ENCODE measurements at regions not wholly inside any gene's neighbourhood (a gene's known extent, or its start where the extent isn't known, plus 50 kb on each side); places are given as distances from the start of the nearest gene placed in this dataset.
"Not testable (repeated sequence)": the region's sequence is repeated elsewhere in the genome, so short reads cannot be mapped to it uniquely, and the experiment has no call there.

- no peak for DNase-seq
Measured at GRCh38 chr6:792662-793061, 99.7 kb upstream of the EXOC2 start.

DNA sequence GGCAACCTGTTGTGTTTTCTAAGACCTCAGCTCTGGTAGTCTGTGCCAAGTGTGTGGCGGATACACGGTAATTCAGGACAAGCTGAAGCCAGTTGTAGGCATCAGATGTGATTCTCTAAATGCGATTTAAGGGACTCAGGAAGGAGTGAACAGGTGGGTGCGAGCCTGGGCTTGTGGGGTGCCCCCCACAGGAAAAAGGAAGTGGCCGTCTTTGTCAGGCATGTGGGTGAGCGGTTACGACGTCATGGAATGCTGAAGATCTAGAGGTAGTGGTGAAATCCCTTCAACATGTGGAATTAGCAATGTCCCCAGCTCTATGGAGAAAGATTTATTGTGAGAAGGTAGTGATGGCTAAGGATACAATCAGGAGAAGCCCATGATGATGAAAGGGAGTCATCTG, 95.1 kb upstream of the EXOC2 start:
- no peak for DNase-seq

DNA sequence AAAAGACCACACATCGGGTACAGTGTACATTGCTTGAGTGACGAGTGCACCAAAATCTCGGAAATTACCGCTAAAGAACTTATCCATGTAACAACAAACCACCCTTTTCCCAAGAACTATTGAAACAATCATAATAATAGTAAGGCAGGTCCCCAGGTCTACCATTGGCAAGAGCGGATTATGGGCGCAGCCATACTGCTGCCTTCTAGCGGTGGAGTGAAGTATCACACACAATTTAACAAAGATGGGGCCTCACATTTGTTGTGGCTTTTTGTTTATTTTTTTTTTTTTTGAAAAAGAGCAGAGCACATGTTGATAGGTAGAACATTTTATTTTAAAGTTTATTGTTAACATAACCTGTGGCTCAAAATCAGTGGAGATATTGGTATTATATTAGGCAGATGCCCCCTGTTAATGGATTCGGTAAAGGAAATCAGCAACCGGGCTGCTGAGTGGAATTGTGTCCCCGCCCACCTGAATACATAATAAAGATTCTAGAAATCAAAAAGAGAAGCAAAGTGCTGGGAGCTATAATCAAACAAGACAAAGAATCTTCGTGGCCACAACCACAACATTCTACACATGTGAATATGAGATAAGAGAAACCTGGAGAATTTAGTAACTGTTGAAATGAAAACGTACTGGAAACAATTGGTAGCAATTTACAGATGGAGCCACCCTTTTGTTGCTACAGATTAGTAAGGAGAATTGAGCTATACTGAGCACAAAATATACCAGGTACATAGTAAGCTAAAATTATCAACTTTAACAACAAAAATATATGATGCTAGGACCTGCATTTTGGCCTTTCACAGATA, 94.2 kb upstream of the EXOC2 start:
- DNase-seq = peak; percentile 43 to 50

- DNase-seq = no peak
Measured at GRCh38 chr6:783966-784735, 91.2 kb upstream of the EXOC2 start.

GRCh38 chr6:782141-782540, 89.2 kb upstream of the EXOC2 start:
- DNase-seq = no peak

GRCh38 chr6:781350-781961, 88.5 kb upstream of the EXOC2 start:
- no peak for DNase-seq

DNA sequence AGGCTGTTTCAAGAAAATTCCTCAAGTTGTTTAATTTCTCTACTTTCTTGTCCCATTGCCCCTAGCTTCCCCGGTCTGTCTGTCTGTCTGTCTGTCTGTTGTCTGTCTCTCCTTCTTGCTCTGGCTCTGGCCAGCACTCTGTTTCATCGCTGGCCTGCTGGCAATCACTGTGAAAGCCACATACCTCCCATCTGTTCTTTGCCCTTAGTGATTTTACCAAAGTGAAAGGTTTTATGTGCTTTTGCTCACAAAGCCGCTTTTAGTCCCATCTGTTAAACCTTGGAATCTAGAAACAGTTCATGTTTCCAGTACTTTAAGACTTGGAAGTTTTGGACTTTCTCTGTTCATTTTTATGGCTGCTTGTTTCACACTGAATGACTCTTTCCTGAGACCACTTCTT, 87.8 kb upstream of the EXOC2 start:
- no peak for DNase-seq

DNA sequence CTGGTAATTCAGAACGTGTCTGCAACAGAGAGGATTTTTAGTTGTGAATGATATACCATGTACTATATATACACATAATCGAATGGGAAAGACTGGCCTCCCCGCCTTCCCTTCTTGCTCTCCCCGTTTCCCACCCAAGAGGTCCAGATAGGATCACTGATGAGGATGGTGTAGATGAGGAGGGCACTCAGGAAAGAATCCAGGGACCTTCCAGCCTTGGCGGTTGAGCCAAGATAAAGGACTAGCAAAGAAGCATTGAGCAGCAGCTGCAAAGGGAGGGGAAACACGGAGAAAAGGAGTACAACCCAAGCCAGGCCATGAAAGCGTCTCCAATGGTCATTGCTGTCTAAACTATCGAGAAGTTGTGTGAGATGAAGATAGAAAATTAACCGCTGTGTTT, 84.0 kb upstream of the EXOC2 start:
- no peak for DNase-seq

- no peak for DNase-seq
Measured at GRCh38 chr6:776528-776931, 83.6 kb upstream of the EXOC2 start.

GRCh38 chr6:775863-776262, 82.9 kb upstream of the EXOC2 start:
- DNase-seq = no peak

GRCh38 chr6:771683-772082, 78.7 kb upstream of the EXOC2 start:
- DNase-seq = not testable (repeated sequence)

GRCh38 chr6:767755-768512, 75.0 kb upstream of the EXOC2 start:
- DNase-seq = no peak

GRCh38 chr6:766625-767024, 73.7 kb upstream of the EXOC2 start:
- DNase-seq = no peak

GRCh38 chr6:761997-762396, 69.1 kb upstream of the EXOC2 start:
- DNase-seq = no peak

DNA sequence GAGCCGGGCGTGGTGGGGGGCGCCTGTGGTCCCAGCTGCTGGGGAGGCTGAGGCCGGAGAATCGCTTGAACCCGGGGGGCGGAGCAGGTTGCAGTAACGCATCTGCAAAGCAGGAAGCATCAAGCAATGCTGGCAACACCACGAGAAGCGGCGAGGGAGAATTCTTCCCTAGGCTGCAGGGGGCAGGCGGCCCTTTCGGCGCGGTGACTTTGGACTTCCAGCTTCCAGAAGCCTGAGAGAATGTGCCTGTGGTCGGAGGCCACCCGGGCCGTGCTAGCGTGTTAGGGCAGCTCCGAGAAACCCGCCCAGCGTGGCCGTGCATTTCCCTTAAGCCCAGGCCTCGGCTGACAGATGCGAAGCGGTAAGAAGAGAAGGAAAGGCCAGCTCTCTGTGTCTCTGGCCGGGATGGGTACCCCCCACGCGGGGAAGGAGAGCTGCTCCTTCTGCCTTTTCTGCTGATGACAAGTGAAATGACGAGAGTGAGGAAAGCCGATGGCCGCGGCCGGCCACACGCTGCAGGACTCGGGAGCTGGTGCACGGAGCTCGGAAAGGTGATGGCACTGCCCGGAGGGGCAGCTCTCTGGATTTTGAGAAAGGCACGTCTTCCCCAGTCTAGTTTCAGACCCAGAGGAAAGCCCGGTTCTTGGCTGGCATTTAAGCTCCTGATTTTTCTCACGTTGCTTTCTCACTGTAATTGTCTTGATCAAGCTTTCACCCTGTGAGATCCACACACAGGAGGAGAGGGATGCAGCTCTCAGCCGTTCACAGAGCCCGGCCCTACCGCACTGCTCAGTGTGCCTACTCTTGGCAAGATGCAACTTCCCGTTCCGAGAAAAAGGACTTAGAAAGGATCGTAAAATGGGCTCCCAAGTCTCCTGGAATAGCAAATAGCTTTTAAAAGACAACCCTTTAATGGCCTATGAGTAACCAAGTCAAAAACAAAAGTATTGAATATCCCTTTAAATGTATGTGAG, 68.3 kb upstream of the EXOC2 start:
- DNase-seq = no peak

- no peak for DNase-seq
Measured at GRCh38 chr6:759729-760128, 66.8 kb upstream of the EXOC2 start.

GRCh38 chr6:756224-756623, 63.3 kb upstream of the EXOC2 start:
- DNase-seq = no peak

GRCh38 chr6:754202-754601, 61.3 kb upstream of the EXOC2 start:
- DNase-seq = no peak

DNA sequence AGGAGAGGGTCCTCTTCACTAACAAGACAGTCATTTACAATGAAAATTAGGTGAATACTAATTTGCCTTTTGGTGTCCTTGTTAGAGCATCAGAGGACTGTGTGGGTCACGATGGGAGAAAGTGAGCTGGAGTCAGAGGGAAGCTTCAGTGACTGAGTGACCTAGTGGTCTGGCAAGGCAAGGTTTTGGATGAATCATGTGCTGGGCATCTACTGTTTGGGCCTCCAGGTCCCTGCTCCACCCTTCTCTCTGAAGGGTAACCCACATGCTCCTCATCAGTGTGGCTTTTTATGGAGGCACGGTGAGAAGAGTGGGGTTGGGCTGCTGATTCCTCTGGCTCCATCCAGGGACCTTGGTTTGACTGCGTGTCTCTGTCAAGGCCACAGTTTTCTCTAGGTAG, 60.5 kb upstream of the EXOC2 start:
- no peak for DNase-seq

GRCh38 chr6:752438-752837, 59.5 kb upstream of the EXOC2 start:
- DNase-seq = no peak

DNA sequence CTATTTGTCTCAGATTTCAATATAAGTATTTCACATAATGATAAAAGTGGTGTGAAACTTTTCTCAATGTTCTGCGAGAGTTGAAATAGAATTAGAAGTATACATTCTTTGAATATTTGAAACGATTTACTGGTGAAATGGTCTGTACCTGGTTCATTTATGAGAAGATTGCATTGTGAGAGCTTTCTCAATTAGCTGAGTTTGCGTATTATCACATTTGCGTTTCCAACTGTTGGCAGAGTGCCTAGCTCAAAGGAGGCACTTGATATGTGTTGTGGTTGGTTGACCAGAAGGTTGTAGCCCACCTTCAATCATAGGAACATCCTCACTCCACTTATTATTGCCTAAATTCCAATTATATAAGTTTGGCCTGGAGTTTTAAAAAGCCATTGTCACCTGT, 58.8 kb upstream of the EXOC2 start:
- no peak for DNase-seq

- no peak for DNase-seq
Measured at GRCh38 chr6:747921-748320, 55.0 kb upstream of the EXOC2 start.

All from AML-193 (cell line).